ENCODE measurements at regions not wholly inside any gene's neighbourhood (a gene's known extent, or its start where the extent isn't known, plus 50 kb on each side); places are given as distances from the start of the nearest gene placed in this dataset.

DNA sequence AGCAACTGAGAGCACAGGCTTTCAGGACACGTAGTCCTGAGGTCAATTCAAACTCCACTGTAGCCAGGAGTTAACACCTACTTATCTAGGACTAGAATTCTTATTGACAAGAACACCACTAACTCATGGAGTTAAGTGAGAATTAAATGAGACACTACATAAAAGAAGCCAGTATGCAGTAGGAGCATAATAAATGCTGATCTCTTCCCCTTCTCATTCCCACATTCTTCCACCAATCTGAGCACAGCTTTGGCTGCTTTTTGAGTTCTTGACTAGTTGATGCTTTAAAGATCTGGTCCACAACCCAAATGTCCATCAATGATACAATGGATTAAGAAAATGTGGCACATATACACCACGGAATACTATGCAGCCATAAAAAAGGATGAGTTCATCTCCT, 55.2 kb downstream of the TTC32 start:
- Histone ChIP-seq H3K9ac (no peak overlapping the region), H2AFZ (ENCODE audit: low read depth) (no peak overlapping the region), H4K20me1 (ENCODE audit: insufficient read depth) (no peaks in the 10 kb centered on the region), H3K79me2 (ENCODE audit: insufficient read depth, low read depth) (no peaks in the 10 kb centered on the region), H3K4me3 (IDR thresholded peaks at IDR 0.05; ENCODE audit: insufficient read depth, low read depth, low read length) (no peak overlapping the region), H3K4me2 (no peak overlapping the region), H3K27ac (no peak overlapping the region), H3K27me3 (ENCODE audit: insufficient read depth, low read depth) (no peaks in the 10 kb centered on the region), H3K36me3 (ENCODE audit: insufficient read depth) (no peaks in the 10 kb centered on the region), H3K4me1 (ENCODE audit: low read depth, poor library complexity, severe bottlenecking) (no peaks in the 10 kb centered on the region)
- TF ChIP-seq, protein P1, sequence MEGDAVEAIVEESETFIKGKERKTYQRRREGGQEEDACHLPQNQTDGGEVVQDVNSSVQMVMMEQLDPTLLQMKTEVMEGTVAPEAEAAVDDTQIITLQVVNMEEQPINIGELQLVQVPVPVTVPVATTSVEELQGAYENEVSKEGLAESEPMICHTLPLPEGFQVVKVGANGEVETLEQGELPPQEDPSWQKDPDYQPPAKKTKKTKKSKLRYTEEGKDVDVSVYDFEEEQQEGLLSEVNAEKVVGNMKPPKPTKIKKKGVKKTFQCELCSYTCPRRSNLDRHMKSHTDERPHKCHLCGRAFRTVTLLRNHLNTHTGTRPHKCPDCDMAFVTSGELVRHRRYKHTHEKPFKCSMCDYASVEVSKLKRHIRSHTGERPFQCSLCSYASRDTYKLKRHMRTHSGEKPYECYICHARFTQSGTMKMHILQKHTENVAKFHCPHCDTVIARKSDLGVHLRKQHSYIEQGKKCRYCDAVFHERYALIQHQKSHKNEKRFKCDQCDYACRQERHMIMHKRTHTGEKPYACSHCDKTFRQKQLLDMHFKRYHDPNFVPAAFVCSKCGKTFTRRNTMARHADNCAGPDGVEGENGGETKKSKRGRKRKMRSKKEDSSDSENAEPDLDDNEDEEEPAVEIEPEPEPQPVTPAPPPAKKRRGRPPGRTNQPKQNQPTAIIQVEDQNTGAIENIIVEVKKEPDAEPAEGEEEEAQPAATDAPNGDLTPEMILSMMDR (conservative IDR thresholded peaks at IDR 0.05; ENCODE audit: low read depth, low read length) = no peak

DNA sequence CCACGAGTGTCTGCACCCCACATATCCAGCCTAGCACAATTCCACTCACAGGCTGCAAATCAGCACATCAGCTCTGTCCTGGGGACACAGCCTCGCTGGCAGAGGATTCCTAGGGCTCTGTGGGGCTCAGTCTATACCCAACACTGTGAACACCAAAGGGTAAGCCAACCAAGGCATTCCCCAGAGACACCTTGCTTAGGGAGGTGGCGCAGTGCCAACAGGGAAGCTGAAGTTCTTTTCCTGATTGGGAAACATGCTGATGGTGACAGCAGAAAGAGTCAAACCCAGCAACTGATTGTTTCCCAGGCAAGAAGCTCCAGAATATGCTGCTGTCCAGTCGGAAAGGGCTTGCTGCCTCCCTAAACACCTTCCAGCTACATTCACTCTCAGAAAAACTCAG, 55.8 kb downstream of the TTC32 start:
- TF ChIP-seq, protein P1 (conservative IDR thresholded peaks at IDR 0.05; ENCODE audit: low read depth, low read length) = no peak
- no peaks in the 10 kb centered on the region for H3K27me3 ChIP-seq (ENCODE audit: insufficient read depth, low read depth)
- H3K36me3 ChIP-seq (ENCODE audit: insufficient read depth) = no peaks in the 10 kb centered on the region
- no peak overlapping the region for H3K9ac ChIP-seq
- H3K4me1 ChIP-seq (ENCODE audit: low read depth, poor library complexity, severe bottlenecking) = no peaks in the 10 kb centered on the region
- H3K79me2 ChIP-seq (ENCODE audit: insufficient read depth, low read depth) = no peaks in the 10 kb centered on the region
- no peak overlapping the region for H3K4me3 ChIP-seq (IDR thresholded peaks at IDR 0.05; ENCODE audit: insufficient read depth, low read depth, low read length)
- no peak overlapping the region for H2AFZ ChIP-seq (ENCODE audit: low read depth)
- no peak overlapping the region for H3K4me2 ChIP-seq
- H4K20me1 ChIP-seq (ENCODE audit: insufficient read depth) = no peaks in the 10 kb centered on the region
- H3K27ac ChIP-seq = no peak overlapping the region

DNA sequence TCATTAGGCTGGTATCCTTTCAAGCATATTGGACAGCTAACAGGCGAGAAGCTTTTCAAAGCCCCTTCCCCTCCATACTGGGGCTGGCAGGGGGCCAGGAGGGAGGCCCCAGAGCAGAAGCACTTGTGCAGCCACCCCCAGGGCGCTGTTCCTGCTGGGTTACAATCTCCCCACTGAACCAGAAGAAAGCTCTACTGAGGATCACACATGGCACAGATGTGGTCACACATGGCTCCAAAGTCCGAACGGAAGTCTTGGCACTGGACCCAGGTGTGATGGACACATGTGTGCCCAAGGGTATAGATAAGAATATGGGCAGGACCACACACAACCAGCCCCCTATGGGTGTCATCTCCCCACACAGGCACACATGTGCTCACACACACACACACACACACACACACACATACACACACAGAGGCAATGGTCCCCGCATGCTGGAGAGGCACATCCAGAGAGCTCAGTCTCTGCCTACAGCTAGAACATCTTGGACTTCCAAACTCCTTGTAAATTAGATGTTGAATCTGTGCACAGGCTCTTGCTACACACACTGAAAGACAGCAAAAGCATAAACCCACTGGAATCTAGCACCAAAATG, 56.4 kb downstream of the TTC32 start:
- Histone ChIP-seq H3K79me2 (ENCODE audit: insufficient read depth, low read depth) (no peaks in the 10 kb centered on the region), H3K4me2 (no peak overlapping the region), H2AFZ (ENCODE audit: low read depth) (no peak overlapping the region), H3K4me1 (ENCODE audit: low read depth, poor library complexity, severe bottlenecking) (no peaks in the 10 kb centered on the region), H3K9ac (no peak overlapping the region), H3K4me3 (IDR thresholded peaks at IDR 0.05; ENCODE audit: insufficient read depth, low read depth, low read length) (no peak overlapping the region), H3K36me3 (ENCODE audit: insufficient read depth) (no peaks in the 10 kb centered on the region), H4K20me1 (ENCODE audit: insufficient read depth) (no peaks in the 10 kb centered on the region), H3K27ac (no peak overlapping the region), H3K27me3 (ENCODE audit: insufficient read depth, low read depth) (no peaks in the 10 kb centered on the region)
- TF ChIP-seq, protein P1 (conservative IDR thresholded peaks at IDR 0.05; ENCODE audit: low read depth, low read length) = no peak

DNA sequence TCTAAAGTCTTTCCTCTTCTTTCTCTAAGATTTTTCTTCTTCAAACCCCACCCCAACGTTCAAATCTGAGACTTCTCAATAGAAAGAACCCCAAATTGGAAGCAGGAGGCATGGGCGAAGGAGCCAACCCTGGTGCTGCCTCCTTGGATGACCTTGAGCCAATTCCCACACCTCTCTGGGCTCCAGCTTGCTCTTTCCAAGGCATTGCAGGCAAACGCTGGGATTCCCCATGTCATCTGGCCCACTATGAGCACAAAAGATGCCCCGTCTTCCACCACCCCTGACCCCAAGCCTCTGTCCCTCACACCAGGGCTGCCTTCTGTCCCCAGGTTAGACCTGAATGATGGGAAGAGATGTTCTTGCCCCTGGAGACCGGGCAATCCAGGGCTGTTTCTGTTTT, 57.0 kb downstream of the TTC32 start:
- H3K4me3 ChIP-seq (IDR thresholded peaks at IDR 0.05; ENCODE audit: insufficient read depth, low read depth, low read length) = no peak overlapping the region
- TF ChIP-seq, protein P1 (conservative IDR thresholded peaks at IDR 0.05; ENCODE audit: low read depth, low read length) = no peak
- no peak overlapping the region for H3K27ac ChIP-seq
- no peaks in the 10 kb centered on the region for H3K27me3 ChIP-seq (ENCODE audit: insufficient read depth, low read depth)
- no peak overlapping the region for H2AFZ ChIP-seq (ENCODE audit: low read depth)
- H3K4me2 ChIP-seq = no peak overlapping the region
- no peaks in the 10 kb centered on the region for H3K4me1 ChIP-seq (ENCODE audit: low read depth, poor library complexity, severe bottlenecking)
- no peaks in the 10 kb centered on the region for H3K36me3 ChIP-seq (ENCODE audit: insufficient read depth)
- no peaks in the 10 kb centered on the region for H4K20me1 ChIP-seq (ENCODE audit: insufficient read depth)
- H3K9ac ChIP-seq = no peak overlapping the region
- no peaks in the 10 kb centered on the region for H3K79me2 ChIP-seq (ENCODE audit: insufficient read depth, low read depth)

Measured in KMS-11 (cell line).